Parathyroid adenoma (tissue), 2 donors: ENCODE measurements at regions not wholly inside any gene's neighbourhood (a gene's known extent, or its start where the extent isn't known, plus 50 kb on each side); places are given as distances from the start of the nearest gene placed in this dataset.
"Not testable (repeated sequence)": the region's sequence is repeated elsewhere in the genome, so short reads cannot be mapped to it uniquely, and the experiment has no call there.

Source experiments
- H2AFZ ChIP-seq: fragments of 300-600 bp; sonication (generic); one replicate; pipeline ENCODE4 v1.7.0; 2017; ENCODE audit warnings: antibody characterized with exemption, mild to moderate bottlenecking
- H3K27ac ChIP-seq: fragments of 300-600 bp; sonication (generic); one replicate; pipeline ENCODE4 v1.7.0; 2017
- H3K27me3 ChIP-seq: fragments of 300-600 bp; sonication (generic); one replicate; pipeline ENCODE4 v1.7.0; 2017; ENCODE audit warnings: low read length; ENCODE audit not compliant: control insufficient read depth, insufficient read depth
- H3K36me3 ChIP-seq: fragments of 300-600 bp; sonication (generic); one replicate; pipeline ENCODE4 v1.7.0; 2017; ENCODE audit warnings: low read length; ENCODE audit not compliant: control insufficient read depth, insufficient read depth
- H3K4me1 ChIP-seq: fragments of 300-600 bp; sonication (generic); one replicate; pipeline ENCODE4 v1.7.0; 2017; ENCODE audit warnings: control low read depth
- H3K4me2 ChIP-seq: fragments of 300-600 bp; sonication (generic); one replicate; pipeline ENCODE4 v1.7.0; 2017; ENCODE audit warnings: low read length
- H3K4me3 ChIP-seq: fragments of 300-600 bp; sonication (generic); one replicate; pipeline ENCODE4 v1.7.0; 2017; ENCODE audit warnings: low read depth, low read length
- H3K79me2 ChIP-seq: fragments of 300-600 bp; sonication (generic); one replicate; pipeline ENCODE4 v1.7.0; 2017; ENCODE audit warnings: control low read depth
- H3K9ac ChIP-seq: fragments of 300-600 bp; sonication (generic); one replicate; pipeline ENCODE4 v1.7.0; 2017; ENCODE audit warnings: mild to moderate bottlenecking
- H3K9me3 ChIP-seq: fragments of 300-600 bp; sonication (generic); one replicate; pipeline ENCODE4 v1.7.0; 2017; ENCODE audit warnings: low read length; ENCODE audit not compliant: control insufficient read depth
- TF ChIP-seq, protein P1 (sequence below): fragments of 300-600 bp; sonication (generic); IDR thresholded peaks from one replicate; pipeline ENCODE4 v1.7.0; 2017; ENCODE audit warnings: antibody characterized with exemption, mild to moderate bottlenecking
- donor health status: primary hyperparathyroidism.

DNA sequence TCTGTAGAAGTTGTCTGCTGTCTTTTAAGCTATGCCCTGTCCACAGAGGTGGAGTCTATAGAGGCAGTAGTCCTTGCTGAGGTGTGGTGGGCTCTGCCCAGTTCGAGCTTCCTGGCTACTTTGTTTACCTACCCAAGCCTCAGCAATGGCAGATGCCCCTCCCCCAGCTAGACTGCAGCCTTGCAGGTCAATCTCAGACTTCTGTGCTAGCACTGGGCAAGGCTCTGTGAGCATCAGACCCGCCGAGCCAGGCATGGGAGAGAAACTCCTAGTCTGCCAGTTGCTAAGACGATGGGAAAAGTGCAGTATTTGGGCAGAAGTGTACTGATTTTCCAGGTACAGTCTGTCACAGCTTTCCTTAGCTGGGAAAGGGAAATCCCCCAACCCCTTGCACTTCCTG, 694.1 kb upstream of the CDH6 start:
- Histone ChIP-seq H3K27ac (no peak overlapping the region), H3K9ac (no peak overlapping the region), H3K4me1 (no peaks in the 10 kb centered on the region), H3K4me3 (no peak overlapping the region), H2AFZ (no peak overlapping the region), H3K79me2 (no peaks in the 10 kb centered on the region), H3K36me3 (no peaks in the 10 kb centered on the region), H3K27me3 (no peaks in the 10 kb centered on the region), H3K4me2 (no peak overlapping the region), H3K9me3 (no peaks in the 10 kb centered on the region)
- TF ChIP-seq, protein P1, sequence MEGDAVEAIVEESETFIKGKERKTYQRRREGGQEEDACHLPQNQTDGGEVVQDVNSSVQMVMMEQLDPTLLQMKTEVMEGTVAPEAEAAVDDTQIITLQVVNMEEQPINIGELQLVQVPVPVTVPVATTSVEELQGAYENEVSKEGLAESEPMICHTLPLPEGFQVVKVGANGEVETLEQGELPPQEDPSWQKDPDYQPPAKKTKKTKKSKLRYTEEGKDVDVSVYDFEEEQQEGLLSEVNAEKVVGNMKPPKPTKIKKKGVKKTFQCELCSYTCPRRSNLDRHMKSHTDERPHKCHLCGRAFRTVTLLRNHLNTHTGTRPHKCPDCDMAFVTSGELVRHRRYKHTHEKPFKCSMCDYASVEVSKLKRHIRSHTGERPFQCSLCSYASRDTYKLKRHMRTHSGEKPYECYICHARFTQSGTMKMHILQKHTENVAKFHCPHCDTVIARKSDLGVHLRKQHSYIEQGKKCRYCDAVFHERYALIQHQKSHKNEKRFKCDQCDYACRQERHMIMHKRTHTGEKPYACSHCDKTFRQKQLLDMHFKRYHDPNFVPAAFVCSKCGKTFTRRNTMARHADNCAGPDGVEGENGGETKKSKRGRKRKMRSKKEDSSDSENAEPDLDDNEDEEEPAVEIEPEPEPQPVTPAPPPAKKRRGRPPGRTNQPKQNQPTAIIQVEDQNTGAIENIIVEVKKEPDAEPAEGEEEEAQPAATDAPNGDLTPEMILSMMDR: no peak

DNA sequence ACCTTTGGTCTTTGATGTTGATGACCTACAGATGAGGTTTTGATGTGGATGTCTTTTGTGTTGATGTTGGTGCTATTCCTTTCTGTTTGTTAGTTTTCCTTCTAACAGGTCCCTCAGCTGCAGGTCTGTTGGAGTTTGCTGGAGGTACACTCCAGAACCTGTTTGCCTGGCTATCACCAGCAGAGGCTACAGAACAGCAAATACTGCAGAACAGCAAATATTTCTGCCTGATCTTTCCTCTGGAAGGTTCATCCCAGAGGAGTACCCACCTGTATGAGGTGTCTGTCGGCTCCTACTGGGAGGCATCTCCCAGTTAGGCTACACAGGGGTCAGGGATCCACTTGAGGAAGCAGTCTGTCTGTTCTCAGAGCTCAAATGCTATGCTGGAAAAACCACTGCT, 694.5 kb upstream of the CDH6 start:
- no peak overlapping the region for H2AFZ ChIP-seq
- TF ChIP-seq, protein P1: no peak
- H3K27ac ChIP-seq: no peak overlapping the region
- no peaks in the 10 kb centered on the region for H3K9me3 ChIP-seq
- no peak overlapping the region for H3K4me3 ChIP-seq
- no peaks in the 10 kb centered on the region for H3K36me3 ChIP-seq
- H3K4me1 ChIP-seq: no peaks in the 10 kb centered on the region
- H3K79me2 ChIP-seq: no peaks in the 10 kb centered on the region
- H3K4me2 ChIP-seq: no peak overlapping the region
- H3K27me3 ChIP-seq: no peaks in the 10 kb centered on the region
- no peak overlapping the region for H3K9ac ChIP-seq

DNA sequence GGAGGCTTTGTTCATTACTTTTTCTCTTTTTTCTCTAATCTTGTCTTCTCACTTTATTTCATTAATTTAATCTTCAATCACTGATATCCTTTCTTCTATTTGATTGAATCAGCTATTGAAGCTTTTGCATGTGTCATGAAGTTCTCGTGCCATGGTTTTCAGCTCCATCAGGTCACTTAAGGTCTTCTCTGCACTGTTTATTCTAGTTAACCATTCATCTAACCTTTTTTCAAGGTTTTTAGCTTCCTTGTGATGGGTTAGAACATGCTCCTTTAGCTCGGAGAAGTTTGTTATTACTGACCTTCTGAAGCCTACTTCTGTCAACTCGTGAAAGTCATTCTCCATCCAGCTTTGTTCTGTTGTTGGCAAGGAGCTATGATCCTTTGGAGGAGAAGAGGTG, 695.0 kb upstream of the CDH6 start:
- not testable (repeated sequence) for H3K36me3 ChIP-seq, H3K9ac ChIP-seq, H3K27ac ChIP-seq, H3K27me3 ChIP-seq, H2AFZ ChIP-seq, H3K4me2 ChIP-seq, H3K4me3 ChIP-seq, H3K79me2 ChIP-seq, H3K4me1 ChIP-seq, H3K9me3 ChIP-seq

DNA sequence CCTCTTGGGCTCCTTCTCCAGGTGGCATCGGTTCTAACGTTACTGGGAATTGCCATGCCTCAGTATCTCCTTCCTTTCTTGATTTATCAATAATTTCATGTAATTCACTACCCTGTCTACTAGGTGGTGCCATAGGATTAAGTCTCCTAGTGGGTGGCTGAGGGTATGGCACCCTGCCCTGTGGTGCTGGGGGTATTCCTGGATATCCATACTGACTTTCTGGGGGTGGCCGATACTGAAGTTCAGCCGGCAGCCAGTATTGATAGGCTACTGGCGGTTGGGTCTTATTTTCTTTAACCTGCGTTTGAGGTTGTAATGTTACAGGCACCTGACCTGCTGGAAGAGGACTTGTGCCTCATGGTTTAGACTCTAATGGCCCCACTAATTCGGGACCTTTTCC, 699.4 kb upstream of the CDH6 start:
- H3K79me2 ChIP-seq, H3K9me3 ChIP-seq, H3K9ac ChIP-seq, H3K36me3 ChIP-seq, H3K4me2 ChIP-seq, H2AFZ ChIP-seq, H3K4me1 ChIP-seq, H3K27me3 ChIP-seq, H3K4me3 ChIP-seq, H3K27ac ChIP-seq: not testable (repeated sequence)

DNA sequence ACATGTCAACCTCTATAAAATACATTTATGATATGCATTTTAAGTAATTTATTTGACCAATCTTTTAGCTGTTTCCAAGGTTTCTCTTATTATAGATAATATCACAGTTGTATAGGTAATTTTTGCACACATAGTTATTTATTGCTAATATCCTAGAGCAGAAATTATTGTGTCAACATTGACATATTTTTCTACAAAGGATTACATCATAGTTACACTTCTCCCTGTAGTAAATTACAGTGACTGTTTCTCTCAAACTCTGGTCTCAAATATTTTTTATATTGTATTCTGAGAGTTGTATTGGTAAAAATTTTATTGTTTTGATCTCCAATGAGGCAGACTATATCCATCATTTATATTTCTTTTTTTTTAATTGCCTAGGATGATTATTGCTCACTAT, 714.4 kb upstream of the CDH6 start:
- TF ChIP-seq, protein P1: no peak
- Histone ChIP-seq H3K4me2 (no peak overlapping the region), H3K36me3 (no peaks in the 10 kb centered on the region), H3K9me3 (no peaks in the 10 kb centered on the region), H3K4me3 (no peak overlapping the region), H3K27ac (no peak overlapping the region), H3K27me3 (no peaks in the 10 kb centered on the region), H3K4me1 (no peaks in the 10 kb centered on the region), H3K79me2 (no peaks in the 10 kb centered on the region), H3K9ac (no peak overlapping the region), H2AFZ (no peak overlapping the region)

DNA sequence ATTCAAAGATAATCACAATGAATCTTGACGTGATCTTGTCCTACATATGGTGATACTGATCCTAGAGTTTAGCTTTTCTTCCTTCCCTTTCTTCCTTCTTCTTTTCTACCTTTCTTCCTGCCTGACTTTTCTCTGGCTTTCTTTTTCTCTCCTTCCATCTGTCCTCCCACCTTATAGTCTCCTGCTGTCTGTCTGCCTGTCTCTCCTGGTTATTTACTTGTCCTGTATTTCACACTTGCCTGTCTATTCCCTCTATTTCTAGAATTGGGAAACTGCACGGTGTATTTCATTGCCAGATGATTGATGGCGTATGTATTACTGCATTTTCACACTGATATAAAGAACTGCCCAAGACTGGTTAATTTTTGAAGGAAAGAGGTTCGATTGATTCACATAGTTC, 718.1 kb upstream of the CDH6 start:
- Histone ChIP-seq H3K36me3 (no peaks in the 10 kb centered on the region), H3K9me3 (no peaks in the 10 kb centered on the region), H3K4me3 (no peak overlapping the region), H3K27me3 (no peaks in the 10 kb centered on the region), H3K4me1 (no peaks in the 10 kb centered on the region), H3K79me2 (no peaks in the 10 kb centered on the region), H2AFZ (no peak overlapping the region), H3K9ac (no peak overlapping the region), H3K4me2 (no peak overlapping the region), H3K27ac (no peak overlapping the region)
- TF ChIP-seq, protein P1: no peak
